A673 (cell line): ENCODE measurements at regions not wholly inside any gene's neighbourhood (a gene's known extent, or its start where the extent isn't known, plus 50 kb on each side); places are given as distances from the start of the nearest gene placed in this dataset.

Source experiments
- BruUV-seq: library from RNA; stranded (reverse); fragments of 400-500 nt; replicated peaks from 2 replicates; lab custom pipeline; 2021; lab: Mats Ljungman, UMichigan
- CTCF ChIA-PET: fragments of 300-600 bp; sonication (Branson Sonifier 250); formaldehyde crosslinking; loops from one replicate; lab custom pipeline; 2022; ENCODE audit warnings: antibody characterized with exemption; lab: Charles Lee
- POLR2A ChIA-PET: fragments of 300-600 bp; sonication (Branson Sonifier 250); formaldehyde crosslinking; loops from one replicate; lab custom pipeline; 2022; ENCODE audit warnings: antibody characterized with exemption; ENCODE audit not compliant: low non-redundant PET; lab: Charles Lee
- DNase-seq: peaks from one replicate; pipeline ENCODE4 v3.0.0-alpha.2; 2015; ENCODE audit warnings: low spot score
- H3K27ac ChIP-seq: fragments of 200-600 bp; sonication (generic); 2 replicates; pipeline ENCODE4 v1.5.1; 2016; ENCODE audit warnings: mixed run types, low read depth, mild to moderate bottlenecking, mixed read lengths, antibody characterized with exemption, low read length; ENCODE audit not compliant: poor library complexity, severe bottlenecking
- H3K27me3 ChIP-seq: fragments of 200-600 bp; sonication (generic); replicated peaks from 2 replicates; pipeline ENCODE4 v1.6.1; 2017; ENCODE audit warnings: mixed run types, low read depth, mild to moderate bottlenecking, mixed read lengths, antibody characterized with exemption, low read length; ENCODE audit not compliant: insufficient read depth, poor library complexity
- H3K36me3 ChIP-seq: fragments of 200-600 bp; sonication (generic); 2 replicates; pipeline ENCODE4 v1.6.1; 2016; ENCODE audit warnings: mixed run types, mild to moderate bottlenecking, mixed read lengths, antibody characterized with exemption, low read length; ENCODE audit not compliant: insufficient read depth, poor library complexity, severe bottlenecking
- H3K4me1 ChIP-seq: fragments of 200-600 bp; sonication (generic); 2 replicates; pipeline ENCODE4 v1.6.1; 2017; ENCODE audit warnings: mixed run types, mild to moderate bottlenecking, mixed read lengths, antibody characterized with exemption, low read length; ENCODE audit not compliant: insufficient read depth, poor library complexity, severe bottlenecking
- H3K4me3 ChIP-seq: fragments of 200-600 bp; sonication (generic); 2 replicates; pipeline ENCODE4 v1.5.1; 2016; ENCODE audit warnings: low read depth, mixed run types, mild to moderate bottlenecking, mixed read lengths, low read length; ENCODE audit not compliant: poor library complexity, severe bottlenecking
- H3K9me3 ChIP-seq: fragments of 200-600 bp; sonication (generic); 2 replicates; pipeline ENCODE4 v1.6.1; 2016; ENCODE audit warnings: mixed run types, low read depth, mild to moderate bottlenecking, mixed read lengths, antibody characterized with exemption, low read length; ENCODE audit not compliant: poor library complexity, severe bottlenecking
- EZH2 ChIP-seq: fragments of 200-600 bp; sonication (generic); IDR thresholded peaks from 2 replicates; pipeline ENCODE4 v1.6.1; 2017; ENCODE audit warnings: borderline replicate concordance, low read depth, mild to moderate bottlenecking, mixed read lengths, antibody characterized with exemption, low read length; ENCODE audit not compliant: poor library complexity, severe bottlenecking
- intact Hi-C: fragments of 100-400 bp; cut with micrococcal nuclease; formaldehyde crosslinking; loops from one replicate; pipeline ENCODE4 v1.10.0; 2022; ENCODE audit not compliant: unreplicated experiment
- TF ChIP-seq, protein P1 (sequence below): fragments of 300-800, 200-600 bp; sonication (generic); conservative IDR thresholded peaks from 2 replicates; pipeline ENCODE4 v1.5.1; 2017; ENCODE audit warnings: low read depth, mild to moderate bottlenecking, antibody characterized with exemption, low read length, moderate library complexity, mixed read lengths

DNA sequence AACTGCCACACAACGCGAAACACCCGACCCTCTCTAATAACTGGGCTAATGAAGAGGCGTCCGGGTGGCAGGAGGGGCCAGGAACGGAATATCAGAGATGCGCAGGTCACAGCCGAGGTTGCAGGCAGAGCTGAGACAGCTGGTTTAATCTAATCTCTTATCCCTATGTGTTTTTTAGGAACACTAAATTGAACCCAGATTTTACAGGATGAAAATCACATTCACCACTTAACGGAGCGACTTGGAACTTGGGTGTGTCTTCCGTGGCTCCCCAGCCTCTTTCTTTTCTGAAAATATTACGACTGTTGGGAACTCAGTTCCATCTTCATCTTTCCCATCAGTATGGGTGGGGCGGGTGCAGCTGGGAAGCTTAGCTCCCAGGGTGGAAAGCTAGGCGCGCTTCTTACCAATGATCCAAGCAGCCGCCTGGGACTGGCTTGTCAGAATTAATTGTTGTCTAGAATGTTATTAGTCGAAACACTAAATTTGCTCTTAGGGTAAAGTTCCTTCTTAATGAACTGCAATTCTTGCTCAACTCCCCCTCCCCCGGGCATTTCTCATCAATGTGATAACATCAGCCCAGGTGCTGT is 92.5 kb downstream of the IRX2 start:
- ChIA-PET CTCF (no interaction called here), POLR2A (no interaction called here)
- no TSS peak for BruUV-seq
- no peak overlapping the region for H3K4me3 ChIP-seq
- no peaks in the 10 kb centered on the region for H3K27me3 ChIP-seq
- no peak overlapping the region for H3K27ac ChIP-seq
- DNase-seq, result no peak
- intact Hi-C loops, result no loop called here
- peaks cover 49% of the 10 kb centered on the region for H3K9me3 ChIP-seq
- H3K4me1 ChIP-seq, result no peaks in the 10 kb centered on the region
- H3K36me3 ChIP-seq, result no peaks in the 10 kb centered on the region
- TF ChIP-seq, protein P1, sequence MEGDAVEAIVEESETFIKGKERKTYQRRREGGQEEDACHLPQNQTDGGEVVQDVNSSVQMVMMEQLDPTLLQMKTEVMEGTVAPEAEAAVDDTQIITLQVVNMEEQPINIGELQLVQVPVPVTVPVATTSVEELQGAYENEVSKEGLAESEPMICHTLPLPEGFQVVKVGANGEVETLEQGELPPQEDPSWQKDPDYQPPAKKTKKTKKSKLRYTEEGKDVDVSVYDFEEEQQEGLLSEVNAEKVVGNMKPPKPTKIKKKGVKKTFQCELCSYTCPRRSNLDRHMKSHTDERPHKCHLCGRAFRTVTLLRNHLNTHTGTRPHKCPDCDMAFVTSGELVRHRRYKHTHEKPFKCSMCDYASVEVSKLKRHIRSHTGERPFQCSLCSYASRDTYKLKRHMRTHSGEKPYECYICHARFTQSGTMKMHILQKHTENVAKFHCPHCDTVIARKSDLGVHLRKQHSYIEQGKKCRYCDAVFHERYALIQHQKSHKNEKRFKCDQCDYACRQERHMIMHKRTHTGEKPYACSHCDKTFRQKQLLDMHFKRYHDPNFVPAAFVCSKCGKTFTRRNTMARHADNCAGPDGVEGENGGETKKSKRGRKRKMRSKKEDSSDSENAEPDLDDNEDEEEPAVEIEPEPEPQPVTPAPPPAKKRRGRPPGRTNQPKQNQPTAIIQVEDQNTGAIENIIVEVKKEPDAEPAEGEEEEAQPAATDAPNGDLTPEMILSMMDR, result no peak
- no peak for TF ChIP-seq EZH2

- no peak overlapping the region for H3K4me3 ChIP-seq
- no peaks in the 10 kb centered on the region for H3K4me1 ChIP-seq
- no TSS peak for BruUV-seq
- ChIA-PET POLR2A (no interaction called here), CTCF (no interaction called here)
- no peak for DNase-seq
- TF ChIP-seq EZH2, result no peak
- TF ChIP-seq, protein P1, result no peak
- H3K9me3 ChIP-seq, result peaks cover 53% of the 10 kb centered on the region
- no peaks in the 10 kb centered on the region for H3K36me3 ChIP-seq
- intact Hi-C loops, result no loop called here
- H3K27ac ChIP-seq, result no peak overlapping the region
- H3K27me3 ChIP-seq, result no peaks in the 10 kb centered on the region
Measured at GRCh38 chr5:2658447-2658846, 93.0 kb downstream of the IRX2 start.

GRCh38 chr5:2657151-2657550 is 94.3 kb downstream of the IRX2 start:
- ChIA-PET CTCF (no interaction called here), POLR2A (no interaction called here)
- H3K27ac ChIP-seq, result no peak overlapping the region
- TF ChIP-seq EZH2, result no peak
- TF ChIP-seq, protein P1, result no peak
- intact Hi-C loops, result no loop called here
- H3K36me3 ChIP-seq, result no peaks in the 10 kb centered on the region
- DNase-seq, result no peak
- no TSS peak for BruUV-seq
- H3K27me3 ChIP-seq, result no peaks in the 10 kb centered on the region
- no peaks in the 10 kb centered on the region for H3K4me1 ChIP-seq
- no peak overlapping the region for H3K4me3 ChIP-seq
- peaks cover 55% of the 10 kb centered on the region for H3K9me3 ChIP-seq
